ENCODE measurements at regions not wholly inside any gene's neighbourhood (a gene's known extent, or its start where the extent isn't known, plus 50 kb on each side); places are given as distances from the start of the nearest gene placed in this dataset.

- TF ChIP-seq REST (IDR thresholded peaks at IDR 0.05; ENCODE audit: insufficient read depth in 1 of 2, low read depth in 2 of 2, low read length in 1 of 2): no peak
- no peak for TF ChIP-seq CTCF (IDR thresholded peaks at IDR 0.05)
- no peak for TF ChIP-seq POLR2AphosphoS5 (IDR thresholded peaks at IDR 0.05; ENCODE audit: low read depth, low read length)
- TF ChIP-seq SIN3A (IDR thresholded peaks at IDR 0.05; ENCODE audit: borderline replicate concordance, insufficient read depth, low read depth, low read length): no peak
These were observed 1955.0 kb upstream of the LRRTM1 start for GRCh38 chr2:82259551-82259950.

All from Panc1 (cell line).